Mesenchymal stem cell (in vitro differentiated cells and primary cell): ENCODE measurements at regions not wholly inside any gene's neighbourhood (a gene's known extent, or its start where the extent isn't known, plus 50 kb on each side); places are given as distances from the start of the nearest gene placed in this dataset.

ENCODE experiments used
- DNase-seq: peaks from one replicate; pipeline ENCODE4 v3.0.0-alpha.2; 2013
- H2AFZ ChIP-seq: one replicate; pipeline ENCODE4 v1.6.1; 2013; ENCODE audit warnings: low read depth, mild to moderate bottlenecking, control low read depth, inconsistent platforms, low read length, moderate library complexity
- H2AK5ac ChIP-seq: 2 replicates; pipeline ENCODE4 v1.6.1; 2013; ENCODE audit warnings: low read length, moderate library complexity, mild to moderate bottlenecking, inconsistent platforms; ENCODE audit not compliant: severe bottlenecking
- H2BK120ac ChIP-seq: one replicate; pipeline ENCODE4 v1.6.1; 2013; ENCODE audit warnings: low read depth, mild to moderate bottlenecking, inconsistent platforms, low read length, moderate library complexity
- H2BK12ac ChIP-seq, 2 experiments: one replicate each; pipeline ENCODE4 v1.6.1; 2013; ENCODE audit warnings: inconsistent platforms in 2 of 2, low read length in 2 of 2, mild to moderate bottlenecking in 2 of 2, moderate library complexity in 2 of 2, control low read depth in 1 of 2
- H2BK15ac ChIP-seq: one replicate; pipeline ENCODE4 v1.6.1; 2013; ENCODE audit warnings: mild to moderate bottlenecking, low read depth, inconsistent platforms; ENCODE audit not compliant: poor library complexity, severe bottlenecking
- H2BK5ac ChIP-seq: 2 replicates; pipeline ENCODE4 v1.6.1; 2013; ENCODE audit warnings: low read depth, mild to moderate bottlenecking, low read length, control low read depth, inconsistent platforms; ENCODE audit not compliant: poor library complexity, severe bottlenecking
- H3K14ac ChIP-seq, 2 experiments: one replicate each; pipeline ENCODE4 v1.6.1; 2013; ENCODE audit warnings: inconsistent platforms in 2 of 2, low read length in 2 of 2, control low read depth in 1 of 2, mild to moderate bottlenecking in 1 of 2, moderate library complexity in 1 of 2
- H3K18ac ChIP-seq, 2 experiments: one replicate each; pipeline ENCODE4 v1.6.1; 2013; ENCODE audit warnings: inconsistent platforms in 2 of 2, low read length in 2 of 2, control low read depth in 1 of 2, low read depth in 1 of 2, mild to moderate bottlenecking in 1 of 2
- H3K23ac ChIP-seq, 2 experiments: one replicate each; pipeline ENCODE4 v1.6.1; 2013; ENCODE audit warnings: inconsistent platforms in 2 of 2, low read length in 2 of 2, mild to moderate bottlenecking in 2 of 2, moderate library complexity in 2 of 2, control low read depth in 1 of 2
- H3K27ac ChIP-seq: 2 replicates; pipeline ENCODE4 v1.5.1; 2013; ENCODE audit warnings: mild to moderate bottlenecking, moderate library complexity, low read length, control low read depth, inconsistent platforms; ENCODE audit not compliant: poor library complexity, severe bottlenecking
- H3K27me3 ChIP-seq, 2 experiments: 2 replicates each; pipeline versions ENCODE4 v1.6.1 to v1.7.0; 2013; ENCODE audit warnings: low read length in 2 of 2, mild to moderate bottlenecking in 2 of 2, moderate library complexity in 2 of 2, control low read depth in 1 of 2, inconsistent platforms in 1 of 2; ENCODE audit not compliant: control insufficient read depth in 1 of 2, insufficient read depth in 1 of 2
- H3K36me3 ChIP-seq, 2 experiments: 2 replicates each; pipeline versions ENCODE4 v1.6.1 to v1.7.0; 2013; ENCODE audit warnings: low read length in 2 of 2, control low read depth in 1 of 2, inconsistent platforms in 1 of 2, low read depth in 1 of 2, mild to moderate bottlenecking in 1 of 2; ENCODE audit not compliant: insufficient read depth in 2 of 2, control insufficient read depth in 1 of 2
- H3K4ac ChIP-seq, 2 experiments: one replicate each; pipeline ENCODE4 v1.6.1; 2013; ENCODE audit warnings: inconsistent platforms in 2 of 2, low read length in 2 of 2, mild to moderate bottlenecking in 2 of 2, moderate library complexity in 2 of 2, control low read depth in 1 of 2, low read depth in 1 of 2
- H3K4me1 ChIP-seq: 2 replicates; pipeline ENCODE4 v1.6.1; 2013; ENCODE audit warnings: low read depth, low read length, control low read depth; ENCODE audit not compliant: control insufficient read depth, insufficient read depth
- H3K4me2 ChIP-seq: 2 replicates; pipeline ENCODE4 v1.6.1; 2013; ENCODE audit warnings: low read length, mild to moderate bottlenecking, inconsistent platforms; ENCODE audit not compliant: poor library complexity, severe bottlenecking
- H3K4me3 ChIP-seq, 2 experiments: 2 replicates each; pipeline versions ENCODE4 v1.5.1 to v1.7.0; 2013; ENCODE audit warnings: low read length in 2 of 2, mild to moderate bottlenecking in 2 of 2, control low read depth in 1 of 2, low read depth in 1 of 2; ENCODE audit not compliant: insufficient read depth in 1 of 2
- H3K79me1 ChIP-seq: replicated peaks from 2 replicates; pipeline ENCODE4 v1.6.1; 2013; ENCODE audit warnings: mild to moderate bottlenecking, control low read depth, low read length, inconsistent platforms; ENCODE audit not compliant: poor library complexity, severe bottlenecking
- H3K9ac ChIP-seq: 2 replicates; pipeline ENCODE4 v1.7.0; 2013; ENCODE audit warnings: mild to moderate bottlenecking, low read length, moderate library complexity
- H3K9me3 ChIP-seq: 2 replicates; pipeline ENCODE4 v1.7.0; 2013; ENCODE audit warnings: mild to moderate bottlenecking, low read length; ENCODE audit not compliant: control insufficient read depth
- H4K8ac ChIP-seq: one replicate; pipeline ENCODE4 v1.6.1; 2013; ENCODE audit warnings: inconsistent platforms, mild to moderate bottlenecking, low read length, moderate library complexity
- H4K91ac ChIP-seq: one replicate; pipeline ENCODE4 v1.6.1; 2013; ENCODE audit warnings: mild to moderate bottlenecking, low read length, inconsistent platforms
- WGBS: methylation state at CpG from one replicate; pipeline ENCODE4 v1.1.7; 2013; ENCODE audit warnings: mixed read lengths; 5-methylcytosine and 5-hydroxymethylcytosine counted together

- H4K8ac ChIP-seq, result no peak overlapping the region
- no peak overlapping the region for H3K23ac ChIP-seq
- no peak for DNase-seq
- H3K18ac ChIP-seq, result no peak overlapping the region
- H2BK120ac ChIP-seq, result no peak overlapping the region
- no peak overlapping the region for H2AFZ ChIP-seq
- no peak overlapping the region for H3K27ac ChIP-seq
- H3K4me3 ChIP-seq, result no peak overlapping the region
- no peak overlapping the region for H3K4me2 ChIP-seq
- H3K36me3 ChIP-seq, result no peaks in the 10 kb centered on the region
- H3K9ac ChIP-seq, result no peak overlapping the region
- no peak overlapping the region for H4K91ac ChIP-seq
- H3K9me3 ChIP-seq, result no peaks in the 10 kb centered on the region
- no peaks in the 10 kb centered on the region for H3K4me1 ChIP-seq
- H3K79me1 ChIP-seq, result no peaks in the 10 kb centered on the region
- H2AK5ac ChIP-seq, result no peak overlapping the region
- no peak overlapping the region for H2BK12ac ChIP-seq
- 65% methylated on average over 7 of the region's 7 CpGs for WGBS
- H3K27me3 ChIP-seq, result no peaks in the 10 kb centered on the region
- no peak overlapping the region for H2BK5ac ChIP-seq
- H3K4ac ChIP-seq, result no peak overlapping the region
- H3K14ac ChIP-seq, result no peak overlapping the region
- H2BK15ac ChIP-seq, result no peak overlapping the region
Observed at GRCh38 chr14:98173305-98173704, 1098.7 kb downstream of the BCL11B start.

DNA sequence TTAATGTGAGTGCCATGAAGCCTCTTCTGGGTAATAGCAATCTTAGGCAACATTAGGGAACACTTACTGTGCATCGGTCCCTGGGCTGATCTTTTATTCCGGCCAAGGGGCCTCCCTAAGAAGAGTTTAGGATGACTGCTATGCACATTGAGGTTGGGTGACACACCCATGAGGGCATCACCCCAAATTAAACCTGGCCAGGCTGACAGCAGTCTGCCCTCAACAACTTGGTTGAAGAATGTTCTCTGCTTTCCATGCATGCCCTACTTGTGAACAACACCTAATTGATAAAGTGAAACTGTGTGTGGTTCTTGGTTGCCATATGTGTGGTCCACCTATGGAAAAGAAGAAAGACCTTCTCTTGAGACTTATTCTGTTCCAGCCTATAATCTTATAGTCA lies 1098.0 kb downstream of the BCL11B start:
- H3K27me3 ChIP-seq, result no peaks in the 10 kb centered on the region
- no peak overlapping the region for H2AFZ ChIP-seq
- H3K23ac ChIP-seq, result no peak overlapping the region
- no peaks in the 10 kb centered on the region for H3K79me1 ChIP-seq
- H3K4me3 ChIP-seq, result no peak overlapping the region
- H3K9ac ChIP-seq, result no peak overlapping the region
- no peaks in the 10 kb centered on the region for H3K4me1 ChIP-seq
- no peak overlapping the region for H3K4ac ChIP-seq
- no peak for DNase-seq
- no peak overlapping the region for H2AK5ac ChIP-seq
- H2BK120ac ChIP-seq, result no peak overlapping the region
- no peak overlapping the region for H2BK5ac ChIP-seq
- H3K14ac ChIP-seq, result no peak overlapping the region
- no peak overlapping the region for H2BK12ac ChIP-seq
- H4K8ac ChIP-seq, result no peak overlapping the region
- H4K91ac ChIP-seq, result no peak overlapping the region
- no peak overlapping the region for H2BK15ac ChIP-seq
- WGBS, result 35% methylated on average over 2 of the region's 2 CpGs
- no peaks in the 10 kb centered on the region for H3K36me3 ChIP-seq
- no peaks in the 10 kb centered on the region for H3K9me3 ChIP-seq
- no peak overlapping the region for H3K18ac ChIP-seq
- H3K4me2 ChIP-seq, result no peak overlapping the region
- no peak overlapping the region for H3K27ac ChIP-seq

- H2BK12ac ChIP-seq, result no peak overlapping the region
- H3K4ac ChIP-seq, result no peak overlapping the region
- H3K9me3 ChIP-seq, result no peaks in the 10 kb centered on the region
- no peak overlapping the region for H3K9ac ChIP-seq
- no peaks in the 10 kb centered on the region for H3K79me1 ChIP-seq
- H4K8ac ChIP-seq, result no peak overlapping the region
- no peak overlapping the region for H3K23ac ChIP-seq
- no peak overlapping the region for H2AK5ac ChIP-seq
- no peak overlapping the region for H3K14ac ChIP-seq
- no peak overlapping the region for H3K18ac ChIP-seq
- no peak overlapping the region for H3K27ac ChIP-seq
- no peaks in the 10 kb centered on the region for H3K36me3 ChIP-seq
- no peak overlapping the region for H3K4me3 ChIP-seq
- no peak overlapping the region for H3K4me2 ChIP-seq
- no peaks in the 10 kb centered on the region for H3K4me1 ChIP-seq
- H2BK5ac ChIP-seq, result no peak overlapping the region
- no peak overlapping the region for H2AFZ ChIP-seq
- no peak overlapping the region for H4K91ac ChIP-seq
- 89% methylated on average over 4 of the region's 4 CpGs for WGBS
- no peak for DNase-seq
- no peak overlapping the region for H2BK120ac ChIP-seq
- H2BK15ac ChIP-seq, result no peak overlapping the region
- H3K27me3 ChIP-seq, result no peaks in the 10 kb centered on the region
Observed at GRCh38 chr14:98175436-98175835, 1096.6 kb downstream of the BCL11B start.

- no peaks in the 10 kb centered on the region for H3K27me3 ChIP-seq
Observed at GRCh38 chr14:98175881-98176280, 1096.1 kb downstream of the BCL11B start.

More at GRCh38 chr14:98175881-98176280, 1096.1 kb downstream of the BCL11B start:
- H2BK120ac ChIP-seq, result no peak overlapping the region
- no peak overlapping the region for H3K4me2 ChIP-seq
- H4K91ac ChIP-seq, result no peak overlapping the region
- H3K9ac ChIP-seq, result no peak overlapping the region
- H3K14ac ChIP-seq, result no peak overlapping the region
- H3K18ac ChIP-seq, result no peak overlapping the region
- no peaks in the 10 kb centered on the region for H3K9me3 ChIP-seq
- no peak overlapping the region for H3K4ac ChIP-seq
- H2BK5ac ChIP-seq, result no peak overlapping the region
- H3K36me3 ChIP-seq, result no peaks in the 10 kb centered on the region
- H2BK12ac ChIP-seq, result no peak overlapping the region
- H3K79me1 ChIP-seq, result no peaks in the 10 kb centered on the region
- no peak overlapping the region for H2AK5ac ChIP-seq
- no peak overlapping the region for H2BK15ac ChIP-seq
- H3K27ac ChIP-seq, result no peak overlapping the region
- no peak overlapping the region for H2AFZ ChIP-seq
- no peak overlapping the region for H3K23ac ChIP-seq
- DNase-seq, result no peak
- H3K4me1 ChIP-seq, result no peaks in the 10 kb centered on the region
- H4K8ac ChIP-seq, result no peak overlapping the region
- WGBS, result 75% methylated on average over 5 of the region's 5 CpGs
- H3K4me3 ChIP-seq, result no peak overlapping the region
